ENCODE measurements at regions not wholly inside any gene's neighbourhood (a gene's known extent, or its start where the extent isn't known, plus 50 kb on each side); places are given as distances from the start of the nearest gene placed in this dataset.

DNA sequence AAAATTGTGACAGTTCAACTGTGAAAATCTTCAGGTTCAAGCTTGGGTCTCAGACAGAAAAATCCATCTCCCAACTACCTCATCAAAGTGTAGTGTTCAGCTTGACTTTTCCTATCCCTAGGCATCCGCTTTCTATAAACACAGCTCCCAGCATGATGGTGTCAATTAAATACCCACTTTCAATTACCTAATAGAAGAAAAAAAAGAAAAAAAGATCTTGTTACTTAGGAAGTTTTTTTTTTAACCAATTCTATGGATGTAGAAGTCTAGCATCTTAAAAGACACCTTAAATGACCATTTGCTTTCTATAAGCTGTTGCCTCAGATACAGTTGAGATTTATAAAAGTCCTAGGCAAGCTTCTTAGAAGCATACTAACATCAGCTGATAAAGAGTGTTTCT lies 244.1 kb upstream of the MTNR1B start:
- TF ChIP-seq KLF13 (CRISPR knock-in tag; IDR thresholded peaks at IDR 0.05) = no peak
- no peak for TF ChIP-seq ZNF441 (CRISPR knock-in tag; IDR thresholded peaks at IDR 0.05; ENCODE audit: borderline replicate concordance)
- no peak for TF ChIP-seq AGO2 (optimal IDR thresholded peaks at IDR 0.05; ENCODE audit: low read depth, low read length)
- TF ChIP-seq RAD51 (IDR thresholded peaks at IDR 0.05; ENCODE audit: borderline replicate concordance) = no peak
- TF ChIP-seq RFX3 (CRISPR knock-in tag; IDR thresholded peaks at IDR 0.05) = no peak
- no peak for TF ChIP-seq PLRG1 (conservative IDR thresholded peaks at IDR 0.05)
- TF ChIP-seq, protein P1, sequence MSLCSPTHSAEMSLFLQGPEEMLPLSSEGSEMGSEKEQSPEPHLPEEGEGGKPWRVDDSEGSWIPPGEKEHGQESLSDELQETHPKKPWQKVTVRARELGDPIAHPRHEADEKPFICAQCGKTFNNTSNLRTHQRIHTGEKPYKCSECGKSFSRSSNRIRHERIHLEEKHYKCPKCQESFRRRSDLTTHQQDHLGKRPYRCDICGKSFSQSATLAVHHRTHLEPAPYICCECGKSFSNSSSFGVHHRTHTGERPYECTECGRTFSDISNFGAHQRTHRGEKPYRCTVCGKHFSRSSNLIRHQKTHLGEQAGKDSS (CRISPR knock-in tag; IDR thresholded peaks at IDR 0.05; ENCODE audit: borderline replicate concordance, low read depth) = no peak
- no peak for TF ChIP-seq ZMYM2 (CRISPR knock-in tag; IDR thresholded peaks at IDR 0.05)
- no peak for TF ChIP-seq TBX2 (CRISPR knock-in tag; IDR thresholded peaks at IDR 0.05; ENCODE audit: borderline replicate concordance)
- TF ChIP-seq ZNF746 (CRISPR knock-in tag; IDR thresholded peaks at IDR 0.05) = no peak
- TF ChIP-seq MYPOP (CRISPR knock-in tag; IDR thresholded peaks at IDR 0.05) = no peak
- TF ChIP-seq SIN3B (IDR thresholded peaks at IDR 0.05; ENCODE audit: low read length) = no peak
- no peak for TF ChIP-seq ZNF253 (CRISPR knock-in tag; IDR thresholded peaks at IDR 0.05; ENCODE audit: borderline replicate concordance)
- DNase-seq (ENCODE audit: low spot score) = no peak
- ATAC-seq = no peak
- in situ Hi-C loops (cut with HindIII; ENCODE audit: extremely low pct_ligation_motif_present, low pct_unique_long_range_greater_than_20kb) = no loop called here
- CTCF ChIA-PET (ENCODE audit: low intra/inter-chr PET ratio, low total read pairs) = no interaction called here
- Histone ChIP-seq H3K79me2 (ENCODE audit: insufficient read depth, low read length) (no peaks in the 10 kb centered on the region), H3K27ac (ENCODE audit: extremely low read length, insufficient read depth, low read length) (no peak overlapping the region), H3K4me1 (ENCODE audit: insufficient read depth, low read length) (no peaks in the 10 kb centered on the region), H3K27me3 (ENCODE audit: control insufficient read depth in 1 of 2, insufficient read depth in 2 of 2, low read length in 2 of 2) (peaks cover 0 to 3% of the 10 kb centered on the region in 2 experiments; a peak in 1 of 5 replicates), H3K9me3 (ENCODE audit: low read length) (no peaks in the 10 kb centered on the region), H3K4me2 (ENCODE audit: low read depth, low read length) (no peak overlapping the region), H3K9ac (ENCODE audit: insufficient read depth, low read depth, low read length) (no peak overlapping the region), H3K4me3 (replicated peaks in 1 of 3; ENCODE audit: insufficient read depth in 1 of 3, low read depth in 2 of 3, low read length in 3 of 3) (no peak overlapping the region), H3K36me3 (replicated peaks in 1 of 2; ENCODE audit: control insufficient read depth in 1 of 2, insufficient read depth in 2 of 2, low read length in 2 of 2) (no peaks in the 10 kb centered on the region), H2AFZ (ENCODE audit: low read length) (no peak overlapping the region), H4K20me1 (ENCODE audit: insufficient read depth, low read length) (no peaks in the 10 kb centered on the region)
- no peak for FAIRE-seq
- BruUV-seq (replicated peaks) = no TSS peak
- 50% methylated on average over 1 of the region's 1 CpG for WGBS (ENCODE audit: low lambda C conversion rate)
- intact Hi-C loops (cut with micrococcal nuclease; ENCODE audit: unreplicated experiment) = no loop called here
- POLR2A ChIA-PET = no interaction called here
